NB4 (cell line): ENCODE measurements at regions not wholly inside any gene's neighbourhood (a gene's known extent, or its start where the extent isn't known, plus 50 kb on each side); places are given as distances from the start of the nearest gene placed in this dataset.

ENCODE experiments used
- MYC ChIP-seq: IDR thresholded peaks from 2 replicates; pipeline ENCODE4 v1.6.1; 2011; ENCODE audit warnings: low read depth, low read length
- POLR2A ChIP-seq: IDR thresholded peaks from 2 replicates; pipeline ENCODE4 v1.6.1; 2011; ENCODE audit warnings: mild to moderate bottlenecking; ENCODE audit not compliant: insufficient read length; ENCODE audit errors: extremely low read depth
- TF ChIP-seq, protein P1 (sequence below): IDR thresholded peaks from one replicate; pipeline ENCODE4 v1.5.1; 2012; ENCODE audit warnings: low read depth, low read length

DNA sequence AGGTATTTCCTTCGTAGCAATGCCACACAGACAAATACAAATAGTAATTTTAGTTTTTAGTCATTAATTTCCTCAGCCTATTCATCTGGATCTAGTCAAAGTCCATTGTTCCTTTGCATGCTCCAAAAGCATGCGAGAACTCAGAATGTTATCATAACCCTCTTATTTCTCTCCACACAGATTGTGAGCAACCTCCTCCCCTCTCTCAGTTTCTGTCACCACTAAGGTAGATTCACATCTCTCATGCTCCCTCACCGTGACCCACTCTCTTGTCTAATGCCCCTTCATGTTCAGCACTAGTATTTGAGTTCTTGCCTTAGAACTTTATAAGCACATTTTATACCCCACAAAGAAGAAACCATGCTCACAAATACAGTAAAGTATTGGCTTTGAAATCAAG lies 582.4 kb downstream of the PLA2G4A start:
- TF ChIP-seq, protein P1, sequence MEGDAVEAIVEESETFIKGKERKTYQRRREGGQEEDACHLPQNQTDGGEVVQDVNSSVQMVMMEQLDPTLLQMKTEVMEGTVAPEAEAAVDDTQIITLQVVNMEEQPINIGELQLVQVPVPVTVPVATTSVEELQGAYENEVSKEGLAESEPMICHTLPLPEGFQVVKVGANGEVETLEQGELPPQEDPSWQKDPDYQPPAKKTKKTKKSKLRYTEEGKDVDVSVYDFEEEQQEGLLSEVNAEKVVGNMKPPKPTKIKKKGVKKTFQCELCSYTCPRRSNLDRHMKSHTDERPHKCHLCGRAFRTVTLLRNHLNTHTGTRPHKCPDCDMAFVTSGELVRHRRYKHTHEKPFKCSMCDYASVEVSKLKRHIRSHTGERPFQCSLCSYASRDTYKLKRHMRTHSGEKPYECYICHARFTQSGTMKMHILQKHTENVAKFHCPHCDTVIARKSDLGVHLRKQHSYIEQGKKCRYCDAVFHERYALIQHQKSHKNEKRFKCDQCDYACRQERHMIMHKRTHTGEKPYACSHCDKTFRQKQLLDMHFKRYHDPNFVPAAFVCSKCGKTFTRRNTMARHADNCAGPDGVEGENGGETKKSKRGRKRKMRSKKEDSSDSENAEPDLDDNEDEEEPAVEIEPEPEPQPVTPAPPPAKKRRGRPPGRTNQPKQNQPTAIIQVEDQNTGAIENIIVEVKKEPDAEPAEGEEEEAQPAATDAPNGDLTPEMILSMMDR, result no peak
- no peak for TF ChIP-seq POLR2A
- TF ChIP-seq MYC, result no peak
